Panc1 (cell line): ENCODE measurements at regions not wholly inside any gene's neighbourhood (a gene's known extent, or its start where the extent isn't known, plus 50 kb on each side); places are given as distances from the start of the nearest gene placed in this dataset.

Experiments
- ATAC-seq: fragments of 200-7000 bp; cut with Tn5 transposase; 2 replicates; pipeline ENCODE4 v1.9.1; 2020; ENCODE audit warnings: mild to moderate bottlenecking, moderate library complexity
- BruUV-seq: library from RNA; stranded (reverse); fragments of 400-500 nt; replicated peaks from 2 replicates; lab custom pipeline; 2021; lab: Mats Ljungman, UMichigan
- CTCF ChIA-PET: fragments of 300-600 bp; sonication (Branson Sonifier 250); formaldehyde crosslinking; loops from one replicate; lab custom pipeline; 2022; ENCODE audit warnings: antibody characterized with exemption; lab: Charles Lee
- POLR2A ChIA-PET: fragments of 300-600 bp; sonication (Branson Sonifier 250); formaldehyde crosslinking; loops from one replicate; lab custom pipeline; 2022; ENCODE audit warnings: antibody characterized with exemption; lab: Charles Lee
- DNase-seq: peaks from one replicate; pipeline ENCODE4 v3.0.0-alpha.2; 2010; ENCODE audit warnings: low read depth, low spot score
- H3K27ac ChIP-seq: 2 replicates; pipeline ENCODE4 v1.5.1; 2011; ENCODE audit warnings: mild to moderate bottlenecking, low read length, inconsistent platforms
- H3K27me3 ChIP-seq: fragments of 200-500 bp; sonication (Bioruptor generic); 2 replicates; pipeline ENCODE4 v1.6.0; 2014; ENCODE audit warnings: low read length, inconsistent platforms; ENCODE audit not compliant: control insufficient read depth, insufficient read depth
- H3K36me3 ChIP-seq: fragments of 200-500 bp; sonication (Bioruptor generic); 2 replicates; pipeline ENCODE4 v1.5.1; 2014; ENCODE audit warnings: inconsistent platforms, mild to moderate bottlenecking, low read length, moderate library complexity; ENCODE audit not compliant: control insufficient read depth, insufficient read depth
- H3K4me1 ChIP-seq: 2 replicates; pipeline ENCODE4 v1.5.1; 2011; ENCODE audit warnings: inconsistent platforms, mild to moderate bottlenecking, low read length, moderate library complexity; ENCODE audit not compliant: control insufficient read depth, insufficient read depth
- H3K4me3 ChIP-seq, 2 experiments: 2 replicates each; pipeline ENCODE4 v1.5.1; 2011 to 2012; ENCODE audit warnings: low read depth in 2 of 2, low read length in 2 of 2, mild to moderate bottlenecking in 2 of 2, inconsistent platforms in 1 of 2, moderate library complexity in 1 of 2
- H3K9me3 ChIP-seq: fragments of 200-500 bp; sonication (Bioruptor generic); 2 replicates; pipeline ENCODE4 v1.5.1; 2014; ENCODE audit warnings: low read depth, mild to moderate bottlenecking, inconsistent platforms, low read length, moderate library complexity; ENCODE audit not compliant: control insufficient read depth, insufficient read depth
- CTCF ChIP-seq: fragments of 450-650 bp; IDR thresholded peaks from 2 replicates; pipeline ENCODE4 v1.5.1; 2017; ENCODE audit warnings: mild to moderate bottlenecking
- POLR2AphosphoS5 ChIP-seq: IDR thresholded peaks from 2 replicates; pipeline ENCODE4 v1.6.1; 2012; ENCODE audit warnings: mild to moderate bottlenecking, low read depth, low read length, moderate library complexity
- REST ChIP-seq, 2 experiments: IDR thresholded peaks; 2 replicates each; pipeline ENCODE4 v1.6.1; 2011 to 2012; ENCODE audit warnings: low read depth in 2 of 2, control low read depth in 1 of 2, low read length in 1 of 2, mild to moderate bottlenecking in 1 of 2, moderate library complexity in 1 of 2; ENCODE audit not compliant: insufficient read depth in 1 of 2
- SIN3A ChIP-seq: IDR thresholded peaks from 2 replicates; pipeline ENCODE4 v1.6.1; 2012; ENCODE audit warnings: low read depth, mild to moderate bottlenecking, low read length, moderate library complexity, borderline replicate concordance; ENCODE audit not compliant: insufficient read depth
- TCF7L2 ChIP-seq: IDR thresholded peaks from 2 replicates; pipeline ENCODE4 v1.6.1; 2011; ENCODE audit warnings: mild to moderate bottlenecking, low read depth, low read length, inconsistent platforms
- in situ Hi-C: cut with HindIII; loops from 2 replicates; pipeline ENCODE4 v1.10.0; 2016; ENCODE audit warnings: low sequenced_read_pairs, low pct_unique_long_range_greater_than_20kb
- intact Hi-C: fragments of 100-400 bp; cut with micrococcal nuclease; formaldehyde crosslinking; loops from one replicate; pipeline ENCODE4 v1.10.0; 2022; ENCODE audit not compliant: unreplicated experiment

GRCh38 chr15:30008156-30008555 lies 74.6 kb upstream of the GOLGA8J start:
- Histone ChIP-seq H3K27ac (no peak overlapping the region), H3K4me3 (no peak overlapping the region), H3K9me3 (no peaks in the 10 kb centered on the region), H3K36me3 (no peaks in the 10 kb centered on the region), H3K27me3 (no peaks in the 10 kb centered on the region), H3K4me1 (no peaks in the 10 kb centered on the region)
- in situ Hi-C loops (no loop called here), intact Hi-C loops (no loop called here)
- ChIA-PET CTCF (no interaction called here), POLR2A (no interaction called here)
- no peak for TF ChIP-seq POLR2AphosphoS5
- TF ChIP-seq CTCF: no peak
- TF ChIP-seq REST (IDR thresholded peaks at IDR 0.05; ENCODE audit: insufficient read depth in 1 of 2, low read depth in 2 of 2, low read length in 1 of 2): no peak
- no peak for TF ChIP-seq SIN3A
- TF ChIP-seq TCF7L2: no peak
- DNase-seq: no peak
- no peak for ATAC-seq
- no TSS peak for BruUV-seq

GRCh38 chr15:30001602-30002001 lies 81.2 kb upstream of the GOLGA8J start:
- no peak overlapping the region for H3K27ac ChIP-seq
- no TSS peak for BruUV-seq
- no peak overlapping the region for H3K4me3 ChIP-seq
- no peak for DNase-seq
- no peak for ATAC-seq
- TF ChIP-seq POLR2AphosphoS5 (no peak), REST (IDR thresholded peaks at IDR 0.05; ENCODE audit: insufficient read depth in 1 of 2, low read depth in 2 of 2, low read length in 1 of 2) (no peak), SIN3A (no peak), TCF7L2 (no peak)
- H3K36me3 ChIP-seq: no peaks in the 10 kb centered on the region
- ChIA-PET POLR2A (no interaction called here), CTCF (no interaction called here)
- intact Hi-C loops (no loop called here), in situ Hi-C loops (no loop called here)
- no peaks in the 10 kb centered on the region for H3K27me3 ChIP-seq
- no peaks in the 10 kb centered on the region for H3K4me1 ChIP-seq
- H3K9me3 ChIP-seq: no peaks in the 10 kb centered on the region
